Adrenal gland (tissue), 9 donors: ENCODE measurements at regions not wholly inside any gene's neighbourhood (a gene's known extent, or its start where the extent isn't known, plus 50 kb on each side); places are given as distances from the start of the nearest gene placed in this dataset.
"Not testable (repeated sequence)": the region's sequence is repeated elsewhere in the genome, so short reads cannot be mapped to it uniquely, and the experiment has no call there.

Source experiments
- DNase-seq, 7 donors: peaks; one replicate each; pipeline ENCODE4 v3.0.0-alpha.2; 2019 to 2020
- H3K27ac ChIP-seq, 5 donors: fragments of 200-600 bp; sonication (generic) in 4 of 5; 1 replicate in 3 of 5; 2 replicates in 2 of 5; pipeline versions ENCODE4 v1.5.1 to v1.8.0; 2016 to 2020; ENCODE audit warnings: mild to moderate bottlenecking in 1 of 5
- H3K27me3 ChIP-seq: fragments of 200-600 bp; 2 replicates; pipeline ENCODE4 v1.8.0; 2021
- H3K36me3 ChIP-seq, 2 donors: fragments of 200-600 bp; replicated peaks in 1 of 2; 1 replicate in 1 of 2; 2 replicates in 1 of 2; pipeline versions ENCODE4 v1.5.1 to v1.8.0; 2018 to 2022
- H3K4me1 ChIP-seq, 2 donors: fragments of 200-600 bp; replicated peaks in 1 of 2; 1 replicate in 1 of 2; 2 replicates in 1 of 2; pipeline versions ENCODE4 v1.5.1 to v1.8.0; 2018 to 2021
- H3K4me3 ChIP-seq, 4 donors: fragments of 200-600 bp; sonication (generic) in 3 of 4; one replicate each; pipeline ENCODE4 v1.5.1; 2016 to 2018
- H3K9me3 ChIP-seq, 3 donors: fragments of 200-600 bp; sonication (generic) in 1 of 3; replicated peaks in 1 of 3; 1 replicate in 2 of 3; 2 replicates in 1 of 3; pipeline versions ENCODE4 v1.5.1 to v1.8.0; 2016 to 2021
- CTCF ChIP-seq, 6 experiments: fragments of 450-650 bp in 4 of 6; fragments of 200-600 bp in 2 of 6; sonication (generic) in 1 of 6; IDR thresholded peaks; 1 replicate in 5 of 6; 2 replicates in 1 of 6; pipeline versions ENCODE4 v1.5.1 to v1.8.0; 2016 to 2021; ENCODE audit warnings: antibody characterized with exemption in 6 of 6, mild to moderate bottlenecking in 2 of 6, moderate library complexity in 1 of 6
- POLR2A ChIP-seq, 2 donors: fragments of 450-650 bp; IDR thresholded peaks; one replicate each; pipeline ENCODE4 v1.6.1; 2017; ENCODE audit warnings: antibody characterized with exemption in 2 of 2, mild to moderate bottlenecking in 2 of 2, moderate library complexity in 1 of 2
- WGBS, 4 donors: extraction: QIAGEN DNeasy Blood & Tissue Kit in 2 of 4; methylation state at CpG; one replicate each; pipeline versions ENCODE4 v1.1.5 to v1.1.7; 2013 to 2017; 5-methylcytosine and 5-hydroxymethylcytosine counted together
- intact Hi-C, 2 donors: fragments of 100-400 bp; cut with DNase I; formaldehyde crosslinking; loops; one replicate each; pipeline versions ENCODE4 v1.14.1 to v1.15.0; 2022 to 2023
- donor health status: healthy with polysubstance abuse.
- donor health status: Bipolar disorder and iron deficiency.
- donor health status: DM: yes; HTN: yes; CAD: no.
- donor health status: DM: no; HTN: no; CAD: no.
- donor health status: DM: no; HTN: no; CAD: no.

GRCh38 chr12:108424816-108425215 lies 85.7 kb upstream of the CMKLR1 start:
- intact Hi-C loops, result no loop called here
- no peaks in the 10 kb centered on the region for H3K27me3 ChIP-seq
- no peaks in the 10 kb centered on the region for H3K9me3 ChIP-seq
- no peaks in the 10 kb centered on the region for H3K4me1 ChIP-seq
- no peak for DNase-seq
- H3K4me3 ChIP-seq, result no peak overlapping the region
- H3K36me3 ChIP-seq, result no peaks in the 10 kb centered on the region
- TF ChIP-seq CTCF (IDR thresholded peaks at IDR 0.05), result no peak
- no peak for TF ChIP-seq POLR2A (IDR thresholded peaks at IDR 0.05)
- H3K27ac ChIP-seq, result no peak overlapping the region
- 79 to 92% (median 90%) methylated on average over 3 of the region's 3 CpGs for WGBS, 4 donors

GRCh38 chr12:108424026-108424425 lies 84.9 kb upstream of the CMKLR1 start:
- no peaks in the 10 kb centered on the region for H3K4me1 ChIP-seq
- no peak for DNase-seq
- intact Hi-C loops, result no loop called here
- H3K36me3 ChIP-seq, result no peaks in the 10 kb centered on the region
- no peaks in the 10 kb centered on the region for H3K27me3 ChIP-seq
- no peak overlapping the region for H3K27ac ChIP-seq
- H3K4me3 ChIP-seq, result no peak overlapping the region
- no peaks in the 10 kb centered on the region for H3K9me3 ChIP-seq
- WGBS, 4 donors, result 64 to 80% (median 77%) methylated on average over 4 of the region's 4 CpGs
- no peak for TF ChIP-seq CTCF (IDR thresholded peaks at IDR 0.05)
- no peak for TF ChIP-seq POLR2A (IDR thresholded peaks at IDR 0.05)

- Histone ChIP-seq H3K27me3 (no peaks in the 10 kb centered on the region), H3K4me1 (no peaks in the 10 kb centered on the region), H3K36me3 (no peaks in the 10 kb centered on the region), H3K4me3 (no peak overlapping the region), H3K27ac (no peak overlapping the region), H3K9me3 (no peaks in the 10 kb centered on the region)
- intact Hi-C loops, result no loop called here
- TF ChIP-seq POLR2A (IDR thresholded peaks at IDR 0.05) (no peak), CTCF (IDR thresholded peaks at IDR 0.05) (no peak)
- DNase-seq, result no peak
- WGBS, 4 donors, result 76 to 83% (median 81%) methylated on average over 4 of the region's 4 CpGs
Observed at GRCh38 chr12:108423486-108423885, 84.4 kb upstream of the CMKLR1 start.

- intact Hi-C loops, result not testable (repeated sequence)
Observed at GRCh38 chr12:108421082-108421481, 82.0 kb upstream of the CMKLR1 start.

GRCh38 chr12:108420421-108420820 lies 81.3 kb upstream of the CMKLR1 start:
- H3K27ac ChIP-seq, H3K4me1 ChIP-seq, H3K4me3 ChIP-seq, DNase-seq, H3K9me3 ChIP-seq, H3K36me3 ChIP-seq, intact Hi-C loops, H3K27me3 ChIP-seq: not testable (repeated sequence)
- WGBS, 4 donors, result 85 to 92% (median 90%) methylated on average over 16 to 20 of the region's 20 CpGs

More at GRCh38 chr12:108421082-108421481, 82.0 kb upstream of the CMKLR1 start:
- not testable (repeated sequence) for H3K9me3 ChIP-seq, H3K4me1 ChIP-seq, H3K27me3 ChIP-seq, H3K36me3 ChIP-seq, H3K27ac ChIP-seq, H3K4me3 ChIP-seq, DNase-seq
- WGBS, 4 donors, result 76 to 88% (median 81%) methylated on average over 2 of the region's 4 CpGs
